ENCODE measurements at regions not wholly inside any gene's neighbourhood (a gene's known extent, or its start where the extent isn't known, plus 50 kb on each side); places are given as distances from the start of the nearest gene placed in this dataset.

DNA sequence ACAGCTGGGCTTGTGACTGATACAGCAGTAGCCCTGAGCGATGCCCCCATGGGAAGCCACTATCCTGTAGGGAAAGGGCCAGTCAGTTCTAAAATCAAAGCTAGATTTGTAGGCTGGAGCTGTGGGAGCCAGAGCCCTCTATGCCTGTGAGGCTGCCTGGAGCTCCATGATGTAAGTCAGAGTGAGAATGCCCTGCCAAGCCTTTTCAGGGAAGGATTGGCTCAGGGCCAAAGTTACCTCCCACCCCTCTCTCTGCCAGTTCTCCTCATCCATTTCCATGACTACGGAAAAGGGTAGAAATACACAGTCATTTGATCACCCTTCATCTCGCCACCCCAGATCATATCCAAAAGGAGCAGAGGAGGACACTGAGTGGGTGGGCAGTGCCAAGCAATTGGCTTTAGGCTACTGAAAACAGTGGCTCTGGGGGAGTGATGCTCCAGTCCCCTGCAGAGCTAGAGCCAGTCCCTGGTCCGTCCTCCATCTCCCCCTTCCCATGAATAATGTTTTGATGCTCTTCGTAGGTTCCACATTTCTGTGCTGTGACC is 59.5 kb upstream of the KCNA3 start:
- TF ChIP-seq, protein P1, sequence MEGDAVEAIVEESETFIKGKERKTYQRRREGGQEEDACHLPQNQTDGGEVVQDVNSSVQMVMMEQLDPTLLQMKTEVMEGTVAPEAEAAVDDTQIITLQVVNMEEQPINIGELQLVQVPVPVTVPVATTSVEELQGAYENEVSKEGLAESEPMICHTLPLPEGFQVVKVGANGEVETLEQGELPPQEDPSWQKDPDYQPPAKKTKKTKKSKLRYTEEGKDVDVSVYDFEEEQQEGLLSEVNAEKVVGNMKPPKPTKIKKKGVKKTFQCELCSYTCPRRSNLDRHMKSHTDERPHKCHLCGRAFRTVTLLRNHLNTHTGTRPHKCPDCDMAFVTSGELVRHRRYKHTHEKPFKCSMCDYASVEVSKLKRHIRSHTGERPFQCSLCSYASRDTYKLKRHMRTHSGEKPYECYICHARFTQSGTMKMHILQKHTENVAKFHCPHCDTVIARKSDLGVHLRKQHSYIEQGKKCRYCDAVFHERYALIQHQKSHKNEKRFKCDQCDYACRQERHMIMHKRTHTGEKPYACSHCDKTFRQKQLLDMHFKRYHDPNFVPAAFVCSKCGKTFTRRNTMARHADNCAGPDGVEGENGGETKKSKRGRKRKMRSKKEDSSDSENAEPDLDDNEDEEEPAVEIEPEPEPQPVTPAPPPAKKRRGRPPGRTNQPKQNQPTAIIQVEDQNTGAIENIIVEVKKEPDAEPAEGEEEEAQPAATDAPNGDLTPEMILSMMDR (conservative IDR thresholded peaks at IDR 0.05), result no peak
- no peak for TF ChIP-seq ZFX (IDR thresholded peaks at IDR 0.05)
